Fibroblast of skin of right quadriceps (primary cell): ENCODE measurements at regions not wholly inside any gene's neighbourhood (a gene's known extent, or its start where the extent isn't known, plus 50 kb on each side); places are given as distances from the start of the nearest gene placed in this dataset.
"Not testable (repeated sequence)": the region's sequence is repeated elsewhere in the genome, so short reads cannot be mapped to it uniquely, and the experiment has no call there.

Experiments
- DNase-seq: peaks from one replicate; pipeline ENCODE4 v3.0.0-alpha.2; 2013

DNA sequence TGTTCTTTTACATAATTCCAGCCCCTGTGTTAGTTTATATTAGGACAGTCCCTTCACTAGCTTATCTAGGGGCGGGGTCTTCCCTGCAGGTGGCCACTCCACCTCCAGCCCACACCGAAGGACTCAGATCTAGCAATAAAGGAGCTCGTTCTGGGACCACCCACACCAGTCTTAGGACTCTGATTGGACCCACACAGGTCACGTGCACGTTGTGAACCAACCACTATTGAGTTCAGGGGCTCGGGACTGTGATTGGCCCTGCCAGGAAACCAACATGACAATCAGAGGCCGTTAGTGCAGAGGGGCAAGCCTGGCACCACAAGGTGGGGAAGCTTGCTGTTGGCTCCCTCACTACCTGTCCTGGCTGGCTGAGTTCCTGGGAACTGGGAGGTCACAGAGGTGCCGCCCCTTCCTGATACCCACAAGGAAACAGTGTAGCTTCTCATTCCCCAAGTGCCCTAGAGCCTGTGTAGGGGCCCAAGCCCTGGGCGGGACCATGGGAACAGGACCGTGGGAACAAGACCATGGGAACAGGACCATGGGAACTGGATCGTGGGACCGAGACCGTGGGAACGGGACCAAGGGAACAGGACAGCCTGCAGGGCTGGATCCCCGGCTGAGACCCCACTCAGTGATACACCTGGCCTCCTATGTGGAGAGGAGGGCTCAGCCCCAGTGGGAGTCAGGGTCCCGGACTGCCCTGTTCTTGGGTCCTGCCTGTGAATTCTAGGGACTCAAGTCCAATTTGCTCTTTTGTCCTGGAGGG lies 297.8 kb downstream of the ADGRD1 start:
- DNase-seq = no peak

DNA sequence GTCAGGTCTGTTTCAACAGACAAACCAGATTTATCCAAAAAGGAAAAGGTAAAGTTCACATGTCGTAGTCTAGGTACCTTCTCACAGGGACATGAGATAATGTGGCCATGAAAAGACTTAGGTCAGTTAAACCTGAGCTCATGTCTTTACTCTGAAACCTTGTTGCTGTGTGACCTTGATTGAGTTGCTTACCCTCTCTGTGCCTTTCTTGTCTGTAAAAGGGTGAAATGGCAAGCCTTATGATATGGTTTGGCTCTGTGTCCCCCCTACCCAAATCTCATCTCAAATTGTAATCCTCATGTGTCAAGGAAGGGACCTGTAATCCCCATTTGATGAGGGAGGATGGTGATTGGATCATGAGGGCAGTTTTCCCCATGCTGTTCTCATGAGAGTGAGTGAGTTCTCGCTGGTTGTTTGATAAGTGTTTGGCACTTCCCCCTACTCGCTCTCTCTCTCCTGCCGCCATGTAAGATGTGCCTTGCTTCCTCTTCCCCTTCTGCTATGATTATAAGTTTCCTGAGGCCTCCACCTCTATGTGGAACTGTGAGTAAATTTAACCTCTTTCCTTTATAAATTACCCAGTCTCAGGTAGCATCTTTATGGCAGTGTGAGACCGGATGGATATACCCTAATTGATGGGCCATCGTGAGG lies 299.8 kb downstream of the ADGRD1 start:
- no peak for DNase-seq

DNA sequence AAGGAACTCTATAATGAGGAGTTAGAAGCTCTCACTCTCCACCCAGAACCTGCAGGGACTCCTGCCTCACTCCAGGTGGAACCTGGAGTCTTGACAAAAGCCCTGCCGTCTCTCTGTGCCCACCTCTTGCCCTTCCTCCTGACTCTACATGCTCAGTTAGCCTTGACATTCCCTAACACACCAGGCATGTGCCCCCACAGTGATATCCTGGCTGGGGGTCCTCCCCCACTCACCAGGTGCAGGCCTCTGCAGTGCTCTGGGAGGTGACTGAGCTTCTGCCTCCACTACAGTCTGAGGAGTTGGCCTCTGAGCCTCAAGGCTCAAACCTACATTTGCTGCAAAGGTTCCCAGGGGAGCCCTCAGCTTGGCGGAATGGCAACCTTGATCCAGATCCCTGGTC lies 300.7 kb downstream of the ADGRD1 start:
- no peak for DNase-seq

DNA sequence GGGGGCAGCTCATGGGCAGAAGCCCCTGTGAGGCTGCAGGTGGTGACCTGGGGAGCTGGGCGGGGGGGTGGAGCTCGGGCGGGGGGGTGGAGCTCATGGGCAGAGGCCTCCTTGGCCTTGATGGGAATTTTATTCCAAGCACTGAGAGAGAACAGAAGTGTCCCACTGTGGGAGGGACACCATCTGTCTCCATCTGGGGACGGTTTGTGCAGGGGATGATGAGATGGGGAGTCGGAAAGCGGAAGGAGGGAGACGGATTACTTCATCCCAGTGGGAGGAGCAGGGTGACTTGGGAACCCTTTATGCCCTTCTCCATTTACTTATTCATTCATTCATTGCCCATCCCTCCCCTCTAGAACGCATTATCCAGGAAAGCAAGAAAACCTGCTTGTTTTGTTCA lies 304.7 kb downstream of the ADGRD1 start:
- no peak for DNase-seq

DNA sequence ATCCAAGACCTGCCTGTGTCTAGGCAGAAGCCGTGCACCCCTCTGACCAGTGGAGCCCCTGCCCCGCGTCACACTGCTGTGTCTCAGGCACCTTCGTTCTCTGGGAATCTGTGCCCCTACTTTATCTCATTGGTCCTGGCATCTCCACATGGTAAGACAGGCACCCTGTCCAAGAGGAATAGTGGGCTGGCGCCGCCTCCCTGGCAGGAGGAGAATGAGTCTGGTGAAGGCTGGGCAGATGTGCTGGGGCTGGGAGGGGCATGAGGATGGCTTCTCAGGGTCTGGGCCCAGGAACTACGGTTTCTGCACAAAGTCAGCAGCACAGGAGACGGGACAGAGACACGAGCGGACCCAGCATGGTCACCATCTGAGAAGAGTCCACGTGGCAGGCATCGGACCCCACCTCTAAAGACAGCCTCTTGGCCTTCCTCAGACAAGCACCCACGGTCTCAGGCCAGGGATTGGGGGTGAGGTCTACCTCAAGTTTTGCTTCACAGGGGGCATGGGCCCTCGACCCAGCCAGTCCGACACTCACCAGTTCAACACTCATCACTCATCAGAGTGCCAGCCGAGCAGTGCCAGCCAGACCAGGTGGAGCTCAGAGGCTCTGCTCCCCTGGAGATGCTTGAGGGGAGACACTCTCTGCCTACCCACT lies 306.7 kb downstream of the ADGRD1 start:
- no peak for DNase-seq

DNA sequence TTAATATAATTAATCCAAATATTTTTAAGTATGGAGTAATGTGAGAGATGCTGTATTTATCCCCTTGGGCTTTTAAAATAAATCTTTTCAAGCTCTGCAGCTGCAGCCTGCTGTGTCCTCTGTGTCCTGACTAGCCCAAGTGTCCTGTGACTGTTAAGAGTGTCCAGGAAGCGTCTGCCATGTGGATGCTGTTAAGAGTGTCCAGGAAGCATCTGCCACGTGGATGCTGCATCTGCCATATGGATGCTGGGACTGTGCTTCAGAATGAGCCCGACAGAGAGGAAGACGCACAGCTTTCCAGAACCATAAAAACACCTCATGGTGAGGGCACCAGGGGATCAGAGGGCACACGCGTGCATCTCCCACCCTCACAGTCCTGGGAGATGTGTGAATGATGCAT lies 307.2 kb downstream of the ADGRD1 start:
- DNase-seq = no peak

DNA sequence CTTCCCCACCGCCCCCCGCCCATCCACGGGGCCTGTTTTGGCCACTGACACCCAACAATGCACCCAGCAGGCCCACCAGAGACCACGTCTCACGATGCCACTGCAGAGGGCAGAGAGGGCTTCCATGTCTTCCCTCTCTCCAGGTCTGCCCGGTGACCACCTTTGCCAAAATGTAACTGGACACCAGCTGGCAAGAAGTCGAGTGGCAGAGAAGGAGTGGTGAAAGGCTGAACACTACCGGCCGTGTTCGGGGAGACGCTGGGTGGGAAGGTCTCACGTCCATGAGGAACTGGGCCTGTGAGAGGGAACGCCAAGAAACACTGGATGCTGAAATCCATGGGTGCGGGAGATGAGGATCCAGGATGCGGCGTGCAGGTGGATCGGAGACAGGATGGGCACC lies 308.2 kb downstream of the ADGRD1 start:
- DNase-seq = no peak

DNA sequence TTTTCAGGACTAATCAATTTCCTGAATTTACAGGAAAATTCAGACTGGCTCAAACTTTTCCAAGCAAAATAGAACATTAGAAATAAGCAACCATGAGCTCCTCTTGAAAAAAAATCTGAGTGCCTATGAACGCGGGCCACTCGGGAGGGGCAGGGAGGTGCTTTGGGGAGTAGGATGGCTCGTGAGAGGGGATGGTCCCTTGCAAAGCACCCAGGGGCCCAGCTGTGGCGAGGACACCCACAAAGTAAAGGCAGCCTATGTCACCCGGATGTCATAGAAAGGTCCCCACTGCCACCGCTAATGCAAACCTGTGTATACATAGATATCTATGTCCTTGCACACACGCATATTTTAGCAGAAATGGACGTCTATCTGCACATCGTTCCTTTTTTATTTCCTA lies 309.9 kb downstream of the ADGRD1 start:
- DNase-seq = no peak

DNA sequence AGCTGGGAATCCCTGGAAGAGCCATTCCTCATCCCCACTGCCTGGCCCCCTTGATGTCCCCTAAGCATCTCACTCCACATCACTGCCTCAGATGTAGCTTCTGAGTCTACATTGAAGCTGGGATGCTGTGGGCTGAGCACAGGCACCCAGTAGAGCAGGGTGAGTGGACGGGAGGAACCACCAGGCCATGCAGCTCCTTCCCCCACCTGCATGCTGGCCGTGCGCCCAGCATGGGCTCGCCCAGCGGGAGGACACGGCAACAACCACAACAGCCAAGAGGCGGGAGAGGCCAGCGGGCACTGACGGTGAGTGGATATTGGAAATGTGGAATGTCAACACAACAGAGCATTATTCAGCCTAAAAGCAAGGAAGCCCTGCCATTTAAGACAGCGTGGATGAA lies 310.9 kb downstream of the ADGRD1 start:
- DNase-seq = no peak

DNA sequence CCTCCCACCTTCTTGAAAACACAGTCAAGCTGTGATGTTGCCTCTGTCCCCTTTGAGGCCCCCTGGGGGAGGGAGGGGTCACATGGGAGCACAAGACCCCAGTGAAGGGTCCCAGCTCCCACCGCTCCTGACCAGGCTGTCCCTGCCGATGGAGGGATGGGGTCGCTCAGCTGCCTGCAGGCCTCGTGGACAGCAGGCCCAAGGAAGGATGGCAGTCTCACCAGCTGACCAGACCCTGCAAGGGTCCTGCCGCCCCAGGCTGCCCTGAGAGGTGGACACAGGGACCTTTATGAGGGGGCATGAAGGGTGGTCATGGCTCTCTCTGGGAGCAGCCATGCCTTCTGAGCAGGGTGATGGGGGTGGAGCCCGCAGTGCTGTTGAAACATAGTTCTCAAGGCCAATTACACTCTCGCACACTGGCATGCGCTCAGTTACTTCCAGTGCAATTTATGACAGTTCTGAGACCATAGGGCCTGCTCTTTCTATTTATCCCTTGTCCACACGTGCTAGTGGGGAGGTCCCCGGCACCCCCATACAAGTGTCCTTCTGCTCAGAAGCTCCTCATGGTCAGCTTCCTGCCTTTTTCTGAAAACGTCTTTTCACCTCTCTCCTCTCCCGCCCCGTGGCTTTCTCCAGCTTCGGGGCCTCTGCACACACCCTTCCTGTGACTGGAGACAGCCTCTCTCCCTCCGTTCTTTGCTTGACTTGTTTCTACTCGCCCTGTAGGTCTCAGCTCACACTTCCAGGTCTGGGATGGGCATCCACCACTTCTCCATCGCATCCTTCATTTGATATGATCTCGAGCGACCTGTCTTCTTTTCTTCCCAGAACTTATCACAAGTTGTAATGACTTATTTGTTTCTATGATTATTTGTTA lies 313.1 kb downstream of the ADGRD1 start:
- DNase-seq = no peak

DNA sequence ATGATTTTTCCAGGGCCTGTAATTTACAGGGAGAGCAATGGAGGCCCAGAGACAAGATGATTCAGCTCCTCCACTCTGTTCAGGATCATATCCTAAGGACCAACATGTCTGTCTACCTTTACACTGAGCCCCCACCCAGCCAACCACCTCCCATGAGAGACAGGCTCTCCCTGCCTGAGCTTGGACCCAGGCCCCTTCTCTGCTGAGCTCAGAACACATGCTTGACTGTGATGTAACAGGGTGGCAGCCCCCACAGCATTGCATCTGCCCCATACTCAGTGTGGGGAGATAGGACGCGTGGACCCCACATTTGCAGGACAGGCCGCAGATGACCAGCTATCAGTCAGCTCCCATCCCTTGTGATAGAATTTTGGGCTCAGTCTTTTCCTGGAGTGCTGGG lies 313.9 kb downstream of the ADGRD1 start:
- no peak for DNase-seq

DNA sequence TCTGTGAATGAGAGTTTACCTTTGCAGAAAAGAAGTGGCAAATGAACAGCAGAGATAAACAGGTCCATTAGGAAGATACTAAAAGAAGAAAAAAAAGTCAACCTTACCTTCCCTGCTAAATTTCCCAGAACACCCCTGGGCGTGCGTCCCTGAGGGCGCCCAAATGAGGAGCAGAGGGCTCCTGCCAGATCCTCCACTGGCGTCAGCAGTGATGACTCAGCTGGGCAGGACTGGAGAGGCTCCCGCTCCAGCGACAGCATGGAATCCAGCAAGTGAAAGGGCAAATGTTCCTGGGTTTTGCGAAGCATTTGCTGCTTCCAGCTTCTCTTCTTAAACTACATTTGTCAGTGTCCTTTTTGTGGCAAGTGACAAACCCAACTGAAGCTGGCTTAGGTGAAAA lies 314.4 kb downstream of the ADGRD1 start:
- DNase-seq = not testable (repeated sequence)

DNA sequence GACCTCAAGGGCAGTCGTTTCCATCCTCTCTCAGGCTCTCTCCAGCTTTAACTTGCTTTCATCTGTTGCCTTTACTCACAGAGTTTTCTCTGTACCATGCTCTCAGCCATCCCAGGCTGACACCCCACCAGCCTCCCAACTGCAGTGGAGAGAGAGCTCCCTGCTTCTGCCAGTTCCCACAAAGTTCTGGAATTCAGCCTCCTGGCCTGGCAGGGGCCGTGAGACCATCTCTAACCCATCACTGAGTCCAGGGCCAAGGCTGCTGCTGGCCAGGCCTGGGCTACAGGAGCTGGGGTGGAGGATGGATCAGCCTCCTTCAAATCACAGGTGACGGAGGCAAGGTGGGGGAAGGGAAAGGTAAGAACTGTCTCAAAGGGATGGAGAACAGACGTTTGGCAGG lies 314.9 kb downstream of the ADGRD1 start:
- not testable (repeated sequence) for DNase-seq

DNA sequence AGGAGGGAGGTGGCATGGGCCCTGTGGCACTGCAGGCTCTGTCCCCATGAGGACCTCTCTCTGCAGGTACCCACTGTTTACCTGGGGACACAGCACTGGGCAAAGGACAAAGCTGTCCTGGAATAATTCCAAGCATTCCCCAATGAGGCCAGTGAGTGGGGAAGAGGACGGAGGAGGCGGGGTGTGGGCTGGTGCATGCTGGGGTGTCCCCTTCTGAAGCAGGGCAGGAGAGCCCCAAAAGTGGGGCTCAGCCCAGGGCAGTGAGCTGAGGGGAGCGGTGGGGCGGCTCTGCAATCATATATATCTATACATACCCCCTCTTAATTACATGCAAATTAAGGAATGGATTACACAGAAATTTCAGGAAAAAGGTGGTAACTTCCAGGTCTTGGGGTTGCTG lies 315.8 kb downstream of the ADGRD1 start:
- no peak for DNase-seq

DNA sequence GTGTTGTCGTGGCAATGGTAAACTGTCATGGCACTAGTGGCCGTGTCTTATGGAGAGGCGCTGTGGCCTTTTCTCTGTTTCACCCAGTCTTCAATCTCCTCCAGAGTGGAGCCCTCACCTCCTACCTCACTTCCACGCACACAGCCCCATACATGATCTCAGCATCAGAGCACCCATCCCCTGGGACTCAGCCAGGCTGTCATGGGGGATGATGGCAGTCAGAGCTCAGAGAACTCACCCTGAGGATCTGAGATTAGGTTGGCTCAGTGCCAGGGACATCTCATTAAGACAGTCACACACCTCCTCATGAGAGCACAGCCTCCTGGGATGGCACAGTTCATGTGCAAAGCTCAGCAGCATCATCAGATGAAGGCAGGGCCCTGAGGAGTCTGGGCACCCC lies 316.3 kb downstream of the ADGRD1 start:
- not testable (repeated sequence) for DNase-seq

DNA sequence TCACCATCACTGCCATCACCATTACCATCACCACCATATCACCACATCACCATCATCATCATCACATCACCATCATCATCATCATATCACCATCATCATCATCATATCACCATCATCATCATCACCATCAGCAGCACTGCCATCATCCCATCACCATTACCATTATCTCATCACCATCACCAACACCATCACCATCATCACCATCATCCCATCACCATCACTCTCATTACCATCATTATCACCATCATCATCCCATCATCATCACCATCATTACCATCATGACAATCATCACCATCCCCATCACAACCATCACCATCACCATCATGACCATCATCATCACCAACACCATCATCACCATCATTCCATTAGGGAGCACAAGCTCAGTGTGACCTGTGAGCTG lies 318.0 kb downstream of the ADGRD1 start:
- DNase-seq = no peak

DNA sequence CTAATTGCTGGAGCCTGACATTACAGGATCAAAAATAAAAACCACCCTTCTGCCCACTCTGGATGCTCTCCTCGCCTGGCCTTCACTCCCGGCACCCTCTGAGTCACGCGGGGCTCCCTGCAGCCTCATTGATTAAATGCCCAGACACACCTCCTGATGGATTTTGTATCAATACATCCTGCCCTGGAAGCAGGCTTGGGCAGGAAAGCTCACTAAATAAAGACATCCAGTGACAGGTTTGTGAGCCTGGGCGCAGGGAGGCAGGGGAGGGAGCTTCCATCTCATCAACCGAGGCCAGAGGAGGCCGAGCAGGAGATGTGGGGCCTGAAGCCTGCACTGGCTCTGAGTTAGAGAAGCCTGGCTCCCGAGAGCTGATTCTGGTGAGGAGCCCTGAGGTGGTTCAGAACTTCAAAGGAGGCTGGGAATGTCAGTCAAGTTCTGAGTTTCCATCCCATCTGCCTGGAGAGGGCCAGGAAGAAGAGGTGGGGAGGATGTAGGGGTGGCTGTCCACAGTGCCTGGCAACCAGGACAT lies 318.6 kb downstream of the ADGRD1 start:
- DNase-seq = not testable (repeated sequence)

DNA sequence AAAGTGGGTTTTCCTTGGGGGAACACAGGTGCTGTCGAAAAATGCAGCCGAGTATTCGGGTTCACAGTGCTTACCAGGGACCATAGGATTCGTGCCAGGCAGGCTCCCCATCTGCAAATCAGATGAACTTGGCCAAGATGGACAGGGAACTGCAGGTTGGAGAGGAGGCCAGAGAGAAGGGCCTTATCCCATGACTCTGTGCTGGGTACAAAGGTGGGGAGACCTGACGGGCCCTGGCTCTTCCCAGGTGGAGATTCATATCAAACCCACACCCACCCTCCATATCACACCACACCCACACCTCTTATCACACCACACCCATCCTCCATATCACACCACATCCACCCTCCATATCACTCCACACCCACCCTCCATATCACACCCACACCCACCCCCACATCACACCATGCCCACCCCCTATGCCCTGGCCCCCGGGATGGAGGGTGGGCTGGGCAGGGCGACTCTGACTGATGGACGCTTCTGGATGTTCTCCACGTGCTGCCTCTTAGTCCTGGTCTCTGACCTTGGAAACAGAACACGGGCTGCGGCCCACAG lies 319.7 kb downstream of the ADGRD1 start:
- no peak for DNase-seq

DNA sequence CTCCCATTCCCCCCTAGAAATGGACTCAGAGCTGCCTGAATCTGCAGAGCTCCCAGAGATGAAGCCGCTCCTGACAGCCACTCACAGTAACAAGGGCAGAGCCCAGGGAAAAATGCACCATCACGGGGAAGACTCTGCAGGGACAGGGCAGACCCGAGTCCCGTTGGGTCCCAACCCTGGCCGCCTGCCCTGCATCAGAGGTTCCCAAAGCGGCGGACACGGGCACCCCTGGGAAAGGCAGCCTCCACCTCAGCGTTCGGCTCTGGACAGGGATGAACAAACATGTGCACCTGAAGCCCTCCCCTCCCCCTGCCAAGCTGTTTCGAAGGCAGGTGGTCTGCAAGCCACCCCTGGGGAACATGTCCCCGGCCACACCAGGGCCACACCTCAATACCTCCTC lies 320.4 kb downstream of the ADGRD1 start:
- DNase-seq = no peak

DNA sequence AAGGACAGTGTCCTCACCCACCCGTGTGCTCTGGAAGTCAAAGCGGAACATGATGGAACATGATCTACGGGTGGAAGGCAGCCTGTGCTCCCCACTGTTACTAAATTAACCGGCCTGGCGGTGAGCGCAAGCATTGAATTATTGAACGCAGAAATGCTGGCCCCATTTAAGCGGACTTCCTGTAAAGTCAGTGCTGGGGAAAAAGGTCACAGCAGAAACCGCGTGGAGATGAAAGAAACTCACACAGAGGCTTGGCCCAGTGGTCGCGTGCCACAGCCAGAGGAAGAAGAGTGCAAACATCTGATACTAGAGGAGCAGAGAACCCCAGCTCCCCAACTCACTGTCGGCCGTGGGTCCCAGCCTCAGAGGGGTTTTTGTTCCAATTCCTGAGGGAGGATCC lies 321.2 kb downstream of the ADGRD1 start:
- DNase-seq = no peak

DNA sequence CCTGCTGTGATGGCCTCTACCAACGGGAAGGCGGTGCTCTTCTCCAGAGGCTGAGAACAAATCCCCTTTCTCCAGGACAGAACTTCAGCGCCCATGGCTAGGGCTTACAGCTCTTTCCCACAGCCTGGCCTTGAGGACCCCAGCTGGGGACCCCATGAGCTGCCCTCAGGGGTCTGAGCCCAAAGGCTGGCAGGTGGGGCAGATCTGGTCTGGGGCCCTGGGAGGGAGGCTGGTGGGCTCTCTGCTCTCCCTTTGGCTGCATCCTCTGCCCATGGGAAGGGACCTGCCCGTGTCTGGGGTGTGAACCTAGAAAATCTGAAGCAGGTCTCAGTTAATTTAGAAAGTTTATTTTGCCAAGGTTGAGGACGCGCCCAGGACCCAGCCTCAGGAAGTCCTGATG lies 322.1 kb downstream of the ADGRD1 start:
- no peak for DNase-seq

DNA sequence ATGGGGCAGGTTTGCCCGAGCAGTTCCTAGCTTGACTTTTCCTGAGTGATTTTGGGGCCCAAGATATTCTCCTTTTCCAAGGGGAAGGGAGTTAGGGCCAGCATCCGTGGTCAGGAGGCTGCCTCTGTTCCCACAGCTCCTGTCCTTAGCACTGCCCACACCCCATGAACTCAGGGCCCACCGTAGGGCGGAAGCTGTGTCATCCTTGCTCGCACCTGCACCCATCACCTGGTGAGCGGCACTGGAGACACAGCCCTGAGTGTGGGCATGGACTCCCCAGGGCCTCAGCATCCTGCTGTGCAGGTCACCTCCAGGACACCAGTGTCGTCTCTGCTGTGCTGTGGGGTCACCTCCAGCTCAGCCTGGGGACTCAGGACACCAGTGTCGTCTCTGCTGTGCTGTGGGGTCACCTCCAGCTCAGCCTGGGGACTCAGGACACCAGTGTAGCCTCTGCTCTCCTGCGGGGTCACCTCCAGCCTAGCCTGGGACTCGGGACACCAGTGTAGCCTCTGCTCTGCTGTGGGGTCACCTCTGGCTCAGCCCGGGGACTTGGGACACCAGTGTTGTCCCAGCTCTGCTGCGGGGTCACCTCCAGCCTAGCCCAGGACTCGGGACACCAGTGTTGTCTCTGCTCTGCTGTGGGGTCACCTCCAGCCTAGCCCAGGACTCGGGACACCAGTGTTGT lies 322.9 kb downstream of the ADGRD1 start:
- no peak for DNase-seq
